GM19025 (cell line): ENCODE measurements at regions not wholly inside any gene's neighbourhood (a gene's known extent, or its start where the extent isn't known, plus 50 kb on each side); places are given as distances from the start of the nearest gene placed in this dataset.
"Not testable (repeated sequence)": the region's sequence is repeated elsewhere in the genome, so short reads cannot be mapped to it uniquely, and the experiment has no call there.

Experiments
- ATAC-seq: cut with Tn5 transposase; IDR thresholded peaks from one replicate; pipeline ENCODE4 v1.9.1; 2021; ENCODE audit warnings: mild to moderate bottlenecking, low read depth, moderate library complexity; ENCODE audit not compliant: unreplicated experiment

DNA sequence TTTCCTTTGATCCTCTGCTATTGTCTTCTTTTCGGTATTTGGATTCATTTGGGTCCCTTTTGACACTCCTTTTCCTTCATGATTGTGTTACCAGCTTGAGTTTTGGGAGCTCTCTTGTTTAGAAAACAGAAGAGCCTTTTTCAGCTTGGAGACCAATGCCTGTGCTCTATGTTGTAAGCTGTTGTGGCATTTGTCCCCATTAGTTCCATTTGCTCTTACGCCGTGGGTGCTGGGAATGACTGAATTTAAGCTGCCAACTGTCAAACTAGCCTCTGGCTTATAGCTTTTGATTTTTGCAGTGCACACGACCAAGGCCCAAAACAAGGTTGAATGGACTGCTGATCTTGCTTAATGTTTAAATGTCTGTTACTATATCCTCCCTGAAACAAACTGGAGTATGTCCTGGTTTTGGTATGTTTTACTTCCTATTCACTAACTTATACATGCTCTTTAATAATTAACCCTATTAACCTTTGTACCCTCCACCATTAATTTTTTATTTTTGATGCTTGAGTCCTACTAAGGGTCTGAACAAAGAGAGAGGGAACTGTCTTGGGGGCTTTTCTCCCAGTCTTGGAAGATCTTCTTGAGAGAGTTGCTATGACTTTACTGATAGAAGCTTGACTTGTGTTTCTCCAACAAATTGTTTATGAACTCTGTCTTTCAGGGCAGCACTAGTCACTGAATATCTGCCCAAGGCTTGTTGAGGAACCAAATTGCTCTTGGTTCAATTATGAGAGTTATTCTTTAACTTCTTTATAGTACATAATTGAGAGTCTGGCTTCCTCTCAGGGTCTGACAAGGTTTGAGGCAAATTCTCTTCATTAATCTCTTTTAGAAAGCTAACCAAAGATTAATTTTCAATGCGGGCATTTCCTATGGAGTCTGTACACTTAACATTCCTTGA lies 100.3 kb upstream of the SIRPG start:
- ATAC-seq = no peak

DNA sequence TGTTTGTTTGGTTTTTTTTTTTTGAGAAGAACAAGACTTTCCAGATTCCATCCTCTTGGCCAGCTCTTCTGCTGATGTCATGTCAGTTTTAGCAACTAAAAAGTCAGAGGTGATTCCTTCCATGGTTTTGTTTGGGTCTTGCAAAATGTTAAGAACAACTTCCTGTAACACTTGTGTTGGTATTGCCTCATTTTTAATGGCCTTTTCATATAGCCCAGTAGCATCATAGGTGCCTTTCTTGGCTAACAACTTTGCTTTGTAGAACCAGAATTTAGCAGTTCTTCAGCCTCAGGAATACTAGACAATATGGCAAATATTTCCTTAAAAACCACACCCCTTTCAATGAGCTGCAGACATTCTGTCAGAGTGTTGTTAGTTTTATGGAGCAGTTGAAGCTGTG lies 99.5 kb upstream of the SIRPG start:
- no peak for ATAC-seq

DNA sequence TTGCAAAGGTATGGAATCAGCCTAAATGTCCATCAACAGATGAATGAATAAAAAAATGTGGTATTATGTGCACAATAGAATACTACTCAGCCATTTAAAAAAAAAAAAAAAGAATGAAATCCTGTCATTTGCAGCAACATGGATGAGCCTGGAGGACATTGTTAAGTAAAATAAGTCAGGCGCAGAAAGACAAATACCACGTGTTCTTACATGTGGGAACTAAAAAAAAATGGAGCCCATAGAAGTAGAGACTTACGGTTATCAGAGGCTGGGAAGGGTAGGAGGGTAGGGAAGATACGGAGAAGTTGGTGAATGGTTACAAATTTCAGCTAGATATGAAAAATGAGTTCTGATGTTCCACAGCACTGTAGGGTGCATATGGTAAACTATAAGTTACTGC lies 97.2 kb upstream of the SIRPG start:
- ATAC-seq = no peak

DNA sequence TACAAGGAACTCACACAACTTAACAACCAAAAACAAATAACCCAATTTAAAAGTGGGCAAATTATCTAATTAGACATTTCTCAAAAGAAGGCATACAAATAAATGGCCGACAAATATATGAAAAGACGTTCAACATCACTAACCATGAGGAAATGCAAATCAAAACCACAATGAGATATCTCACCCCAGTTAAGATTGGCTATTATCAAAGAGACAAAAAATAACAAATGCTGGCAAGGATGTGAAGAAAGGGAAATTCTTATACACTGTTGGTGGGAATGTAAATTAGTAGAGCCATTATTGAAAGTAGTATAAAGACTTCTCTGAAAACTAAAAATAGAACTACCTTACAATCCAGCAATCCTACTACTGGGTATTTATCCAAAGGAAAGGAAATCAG lies 96.7 kb upstream of the SIRPG start:
- ATAC-seq = no peak

DNA sequence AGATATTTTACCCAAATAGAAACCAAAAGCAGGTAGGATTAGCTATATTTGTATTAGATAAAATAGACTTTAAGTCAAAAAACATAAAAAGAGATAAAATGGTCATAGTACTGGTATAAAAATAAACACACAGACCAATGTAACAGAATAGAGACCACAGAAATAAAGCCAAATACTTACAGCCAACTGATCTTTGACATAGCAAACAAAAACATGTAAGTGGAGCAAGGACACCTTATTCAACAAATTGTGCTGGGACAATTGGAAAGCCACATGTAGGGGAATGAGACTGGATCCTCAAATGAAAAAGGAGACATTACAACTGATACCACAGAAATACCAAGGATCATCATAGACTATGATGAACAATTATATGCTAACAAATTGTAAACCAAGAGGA lies 94.5 kb upstream of the SIRPG start:
- no peak for ATAC-seq

DNA sequence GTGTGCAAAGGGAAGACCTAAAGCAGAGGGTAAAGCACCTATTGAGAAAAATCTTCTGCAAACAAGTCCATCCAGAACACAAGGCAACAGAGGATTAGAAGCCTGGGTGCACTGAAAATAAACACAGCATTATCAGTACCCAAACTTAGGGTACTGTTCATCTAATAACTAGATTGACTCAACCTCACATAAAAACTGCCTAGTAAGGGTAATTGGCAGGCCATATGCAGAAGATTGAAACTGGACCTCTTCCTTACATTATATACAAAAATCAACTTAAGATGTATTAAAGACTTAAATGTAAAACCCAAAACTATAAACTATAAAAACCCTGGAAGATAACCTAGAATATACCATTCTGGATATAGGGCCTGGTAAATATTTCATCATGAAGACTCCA lies 91.2 kb upstream of the SIRPG start:
- ATAC-seq = no peak

DNA sequence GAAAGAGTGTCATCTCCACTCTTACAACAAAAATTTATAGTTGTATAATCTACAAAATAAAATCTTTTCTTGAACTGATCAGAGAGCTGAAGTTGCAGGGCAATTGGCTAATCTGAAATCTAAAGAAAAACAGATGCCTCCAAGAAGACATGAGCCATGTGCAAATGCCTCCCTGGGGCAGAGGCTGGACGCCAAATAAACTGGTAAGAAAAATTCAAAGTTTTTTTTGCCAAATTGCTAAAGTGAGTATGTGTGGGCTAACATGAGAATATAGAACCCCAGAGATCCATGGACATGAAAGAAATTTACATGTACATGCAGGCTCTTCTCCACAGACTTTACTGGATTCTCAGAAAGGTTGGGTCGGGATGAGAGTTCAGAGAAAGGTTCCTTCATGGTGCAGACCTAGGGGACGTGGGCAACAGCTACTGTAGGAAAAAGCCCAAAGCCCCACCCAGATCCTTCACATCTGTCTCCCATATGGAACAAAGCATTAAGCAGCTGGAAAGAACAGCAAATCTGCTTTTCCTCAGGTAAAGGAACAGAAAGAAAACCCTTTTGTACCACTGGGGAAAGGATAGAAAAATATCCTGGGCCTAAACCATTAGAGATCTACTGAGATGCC lies 90.5 kb upstream of the SIRPG start:
- ATAC-seq = no peak

DNA sequence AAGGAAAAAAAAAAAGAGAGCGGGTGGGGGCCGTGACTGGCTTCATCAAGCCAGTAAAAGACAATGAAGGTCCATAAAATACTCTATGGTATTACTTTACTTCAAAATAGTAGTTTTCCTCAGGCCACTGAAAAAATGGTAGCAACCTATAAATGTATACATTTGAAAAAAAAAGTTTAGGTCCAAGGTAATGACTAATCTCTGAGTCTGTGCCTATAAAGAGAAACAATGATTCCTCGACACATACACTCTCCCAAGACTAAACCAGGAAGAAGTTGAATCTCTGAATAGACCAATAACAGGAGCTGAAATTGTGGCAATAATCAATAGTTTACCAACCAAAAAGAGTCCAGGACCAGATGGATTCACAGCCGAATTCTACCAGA lies 84.5 kb upstream of the SIRPG start:
- ATAC-seq = not testable (repeated sequence)

DNA sequence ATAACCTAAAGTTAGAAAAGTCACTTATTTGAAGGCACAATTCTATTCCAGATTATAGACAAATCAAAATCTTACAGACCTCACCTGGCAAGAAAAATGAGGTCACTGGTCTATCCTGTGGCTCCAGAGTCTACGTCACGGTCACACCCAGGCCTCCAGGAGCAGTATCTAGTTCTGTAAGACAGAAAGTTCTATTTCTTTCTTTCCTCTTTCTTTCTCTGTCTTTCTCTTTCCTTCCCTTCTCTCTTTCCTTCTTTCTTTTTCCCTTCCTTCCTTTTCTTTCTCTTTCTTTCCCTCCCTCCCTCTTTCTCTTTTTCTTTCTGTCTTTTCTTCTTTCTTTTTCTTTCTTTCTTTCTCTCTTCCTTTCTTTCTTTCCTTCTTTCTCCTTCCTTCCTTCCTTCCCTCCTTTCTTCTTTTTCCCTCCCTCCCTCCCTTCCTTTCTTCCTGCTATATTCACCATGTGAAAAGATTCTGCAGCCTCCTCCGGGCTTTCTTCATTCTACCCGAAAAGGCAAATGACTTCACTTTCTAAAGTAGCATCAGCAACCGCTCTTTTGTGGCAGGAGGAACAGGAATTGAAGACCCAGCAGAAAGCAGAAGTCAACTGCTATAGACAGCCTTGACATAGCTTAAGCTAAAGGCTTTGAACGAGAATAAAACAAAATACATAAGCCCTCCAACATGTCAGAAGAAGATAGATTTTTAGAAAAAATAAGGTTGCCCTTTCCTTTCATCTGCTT lies 83.9 kb upstream of the SIRPG start:
- no peak for ATAC-seq

DNA sequence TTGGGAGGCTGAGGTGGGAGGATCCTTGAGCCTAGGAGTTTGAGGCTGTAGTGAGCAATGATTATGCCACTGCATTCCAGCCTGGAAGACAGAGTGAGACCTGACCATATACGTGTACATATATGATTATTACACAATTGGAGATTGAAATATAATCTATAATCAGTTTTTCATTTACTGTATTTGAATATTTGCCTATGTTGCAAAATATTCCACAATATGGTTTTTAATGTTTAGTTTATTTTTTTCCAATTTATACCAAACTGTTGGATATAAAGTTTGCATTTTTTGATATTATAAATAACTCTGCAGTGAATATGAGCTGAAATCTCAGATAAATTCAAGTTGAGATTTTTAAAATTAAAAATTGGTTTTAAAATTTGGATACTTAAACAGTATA lies 79.6 kb upstream of the SIRPG start:
- no peak for ATAC-seq

DNA sequence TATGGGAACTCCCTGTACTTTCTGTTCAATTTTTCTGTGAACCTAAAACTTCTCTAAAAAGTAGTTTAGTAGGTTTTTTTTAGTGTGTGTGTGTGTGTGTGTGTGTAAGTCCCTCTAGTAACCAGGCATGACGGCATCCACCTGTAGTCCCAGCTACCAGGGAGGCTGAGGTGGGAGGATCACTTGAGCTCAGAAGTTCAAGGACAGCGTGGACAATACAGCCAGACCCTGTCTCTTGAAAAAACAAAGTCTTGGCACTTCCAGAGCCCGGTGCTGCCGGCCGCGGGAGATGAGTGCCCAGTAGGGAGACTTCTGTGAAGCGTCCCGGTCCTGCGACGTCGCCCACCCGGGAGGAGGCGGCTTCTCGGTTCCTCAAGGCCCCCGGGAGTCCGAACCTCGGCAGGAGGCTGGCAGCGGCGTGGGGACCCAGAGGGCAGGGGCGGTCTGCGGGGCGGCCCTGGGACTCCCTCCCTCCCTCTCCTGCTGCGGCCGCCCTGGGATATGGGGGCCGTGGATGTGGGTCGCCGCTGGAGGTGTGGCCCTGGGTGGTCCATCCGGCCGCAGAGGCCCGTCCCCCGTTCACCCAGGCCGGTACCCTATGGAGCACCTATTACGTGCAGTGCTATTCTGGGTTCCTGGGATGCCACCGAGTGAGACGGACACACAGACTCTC lies 78.0 kb upstream of the SIRPG start:
- no peak for ATAC-seq

DNA sequence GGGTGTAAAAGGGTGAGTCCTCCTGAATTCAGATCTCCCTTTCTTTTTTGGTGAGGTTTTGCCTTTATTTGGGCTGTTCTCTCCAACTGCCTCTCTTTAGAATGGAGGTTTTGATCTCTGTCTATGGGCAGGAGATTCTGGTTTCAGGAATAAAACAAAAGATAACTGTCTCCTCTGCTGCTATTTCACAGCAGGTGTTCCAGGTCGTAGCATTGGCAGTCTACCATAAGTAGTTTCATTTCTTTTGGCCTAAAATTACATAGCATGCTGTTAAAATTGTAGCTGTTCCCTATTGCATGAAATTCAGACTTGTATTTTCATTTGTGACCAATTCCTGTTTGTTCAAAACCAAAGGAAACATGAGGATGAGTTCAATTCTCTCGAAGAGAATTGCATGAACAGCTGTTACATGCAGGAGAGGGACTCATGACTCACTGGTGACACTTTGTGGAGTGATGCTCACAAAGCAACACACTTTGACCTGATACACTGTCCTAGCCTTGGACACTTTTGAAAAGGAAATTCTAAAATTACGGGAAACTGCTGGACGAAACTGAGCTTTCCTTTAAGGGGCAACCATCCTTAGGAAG lies 76.8 kb upstream of the SIRPG start:
- ATAC-seq = no peak

DNA sequence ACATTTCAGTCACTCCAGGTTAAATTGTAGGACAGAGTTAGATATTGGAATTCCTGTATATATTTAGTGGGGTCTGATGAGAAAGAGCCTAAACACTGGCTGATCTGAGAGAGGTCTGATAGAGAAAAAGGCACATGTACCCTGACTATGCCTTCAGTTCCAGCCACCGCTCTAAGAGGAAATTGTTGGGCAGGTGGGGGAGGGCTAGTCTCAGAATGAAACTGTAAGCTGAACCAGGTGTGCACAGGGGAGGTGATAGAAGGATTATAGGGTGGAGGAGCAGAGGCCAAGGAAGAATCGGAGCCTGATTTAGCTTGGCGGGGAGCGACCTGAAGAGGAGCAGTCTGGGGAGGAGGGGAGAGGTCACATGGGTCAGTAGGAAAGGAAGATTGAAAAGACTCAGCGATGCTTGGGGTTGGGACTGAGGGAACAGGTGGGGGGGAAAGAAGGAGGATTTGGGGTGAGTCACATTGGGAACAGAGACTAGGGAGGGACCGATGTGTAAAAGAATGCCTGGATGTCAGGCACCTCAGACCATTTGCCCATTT lies 74.3 kb upstream of the SIRPG start:
- ATAC-seq = not testable (repeated sequence)

DNA sequence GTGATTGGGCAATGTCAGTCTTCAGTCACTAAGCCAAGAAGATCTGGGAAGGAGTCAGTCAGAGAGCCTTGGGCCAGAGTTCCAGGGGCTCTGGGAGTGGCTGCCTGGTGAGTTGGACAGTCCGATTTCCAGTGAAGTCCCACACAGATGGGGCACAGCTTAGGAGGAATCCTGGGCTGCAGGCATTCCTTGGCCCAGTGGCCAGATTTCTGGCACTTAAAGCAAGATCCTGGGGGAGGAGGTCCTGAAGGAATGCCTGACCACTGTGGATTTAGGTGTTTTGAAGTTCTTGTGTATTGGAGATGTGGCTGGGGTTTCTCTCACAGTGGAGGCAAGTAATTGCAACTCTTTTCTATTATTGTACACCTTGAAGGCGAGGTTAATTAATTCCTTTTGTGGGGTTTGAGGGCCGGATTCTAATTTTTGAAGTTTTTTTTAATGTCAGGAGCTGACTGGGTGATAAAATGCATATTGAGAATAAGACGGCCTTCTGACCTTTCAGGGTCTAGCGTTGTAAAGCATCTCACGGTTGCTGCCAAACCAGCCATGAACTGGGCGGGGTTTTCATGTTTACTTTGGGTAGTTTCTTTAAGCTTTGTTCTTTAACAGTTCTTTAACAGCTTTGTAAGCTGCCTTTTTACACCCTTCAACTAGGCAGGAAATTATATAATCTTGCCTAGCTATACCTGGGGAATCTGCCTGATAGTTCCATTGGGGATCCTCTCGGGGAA lies 73.6 kb upstream of the SIRPG start:
- ATAC-seq = not testable (repeated sequence)

DNA sequence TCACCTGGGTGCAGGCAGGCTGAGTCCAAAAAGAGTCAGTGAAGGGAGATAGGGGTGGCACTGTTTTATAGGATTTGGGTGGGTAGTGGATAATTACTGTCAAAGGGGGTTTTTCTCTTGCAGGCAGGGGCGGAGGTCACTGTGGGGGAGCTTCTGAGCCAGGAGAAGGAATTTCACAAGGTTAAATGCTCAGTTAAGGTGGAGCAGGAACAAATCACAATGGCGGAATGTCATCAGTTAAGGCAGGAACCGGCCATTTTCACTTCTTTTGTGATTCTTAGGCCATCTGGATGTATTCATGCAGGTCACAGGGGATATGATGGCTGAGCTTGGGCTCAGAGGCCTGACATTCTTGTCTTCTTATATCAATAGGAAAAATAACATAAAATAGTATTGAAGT lies 69.7 kb upstream of the SIRPG start:
- not testable (repeated sequence) for ATAC-seq

DNA sequence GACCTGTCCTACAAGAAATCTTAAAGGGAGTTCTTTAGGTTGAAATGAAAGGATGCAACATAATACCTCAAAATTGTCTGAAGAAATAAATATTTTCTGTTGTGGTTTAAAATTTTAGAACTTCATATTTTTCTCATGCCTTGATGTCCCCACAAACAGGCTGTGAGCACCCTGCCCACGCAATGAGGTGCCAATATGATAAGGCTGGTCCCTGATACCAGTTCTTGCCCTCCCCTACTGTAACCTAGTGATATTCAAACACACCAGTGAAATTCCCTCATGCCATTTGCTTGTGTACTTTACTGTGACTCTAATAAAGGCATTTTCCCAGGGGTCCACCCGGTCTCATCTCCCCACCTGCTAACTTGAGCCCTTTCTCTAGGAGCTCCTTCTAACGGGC lies 67.3 kb upstream of the SIRPG start:
- ATAC-seq = no peak

DNA sequence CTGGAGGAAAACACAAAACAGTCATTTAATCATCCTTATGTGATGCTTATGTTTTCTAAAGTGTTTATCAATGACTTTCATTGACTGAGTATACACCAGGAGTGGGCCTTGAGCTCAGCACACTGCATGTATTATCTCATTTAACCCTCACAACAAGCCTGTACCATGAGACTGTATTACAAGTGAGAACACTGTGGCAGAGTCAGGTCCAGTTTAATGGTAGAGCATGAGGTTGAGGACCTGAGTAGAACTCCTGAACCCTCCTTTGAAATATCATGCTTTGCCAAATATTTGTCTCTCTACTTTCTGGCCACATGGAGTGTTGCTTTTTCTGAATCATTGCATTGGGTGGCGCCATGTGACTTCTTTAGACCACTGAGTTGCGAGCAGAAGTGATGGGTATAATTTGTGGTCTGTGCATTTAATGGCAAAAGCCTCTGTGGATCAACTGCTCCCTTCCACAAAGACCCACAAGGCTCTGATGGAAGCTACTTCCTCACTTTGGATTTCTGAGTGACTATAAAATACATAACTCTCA lies 65.0 kb upstream of the SIRPG start:
- no peak for ATAC-seq

DNA sequence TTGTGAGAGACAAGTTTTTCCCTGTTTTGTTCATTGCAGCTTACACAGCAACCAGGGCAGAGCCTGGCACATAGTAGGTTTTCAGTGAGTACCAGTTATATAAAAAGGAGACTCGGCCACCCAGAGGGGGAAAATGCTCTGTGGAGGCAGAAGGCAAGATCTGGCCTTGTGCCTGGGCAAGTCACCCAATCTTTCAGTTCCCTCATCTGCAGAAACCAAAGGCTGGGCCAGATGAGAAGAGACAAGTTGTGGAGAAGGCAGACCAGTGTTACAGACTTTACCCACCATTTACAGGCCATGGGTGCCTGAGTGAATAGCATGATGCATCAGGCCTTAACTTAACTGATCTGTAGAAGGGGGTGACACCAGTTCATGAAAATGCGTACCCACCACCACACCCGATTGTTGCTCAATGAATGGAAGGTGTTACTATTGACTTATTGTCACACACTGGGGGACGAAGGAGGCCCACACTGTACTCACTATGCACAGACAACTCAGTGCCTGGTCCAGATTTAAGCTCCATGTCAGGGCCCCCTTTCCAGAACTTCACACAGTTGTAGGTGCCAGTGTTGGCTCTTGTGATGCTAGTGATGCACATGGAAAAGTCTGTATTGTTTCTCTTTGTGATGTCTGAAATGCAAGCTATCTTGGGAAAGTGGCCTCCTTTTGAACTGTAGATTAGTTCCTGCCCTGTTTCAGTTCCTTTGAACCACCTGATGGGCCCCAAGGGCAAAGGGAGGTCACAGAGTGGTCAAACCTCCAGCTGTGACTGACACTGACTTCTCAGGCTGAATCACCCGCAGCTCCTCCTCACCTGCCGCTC lies 64.3 kb upstream of the SIRPG start:
- no peak for ATAC-seq
